ENCODE measurements at regions not wholly inside any gene's neighbourhood (a gene's known extent, or its start where the extent isn't known, plus 50 kb on each side); places are given as distances from the start of the nearest gene placed in this dataset.

- DNase-seq (ENCODE audit: low read depth in 2 of 2) = no peak
These were observed 229.8 kb upstream of the ADAMTS5 start for GRCh38 chr21:27196651-27197050.

GRCh38 chr21:27192281-27192949, 225.5 kb upstream of the ADAMTS5 start:
- DNase-seq (ENCODE audit: low read depth in 2 of 2) = no peak

- DNase-seq (ENCODE audit: low read depth in 2 of 2) = no peak
These were observed 223.7 kb upstream of the ADAMTS5 start for GRCh38 chr21:27190601-27191000.

- DNase-seq (ENCODE audit: low read depth in 2 of 2) = no peak
These were observed 223.0 kb upstream of the ADAMTS5 start for GRCh38 chr21:27189870-27190269.

GRCh38 chr21:27173053-27173452, 206.2 kb upstream of the ADAMTS5 start:
- DNase-seq (ENCODE audit: low read depth in 2 of 2) = no peak

- DNase-seq (ENCODE audit: low read depth in 2 of 2) = no peak
These were observed 204.8 kb upstream of the ADAMTS5 start for GRCh38 chr21:27171707-27172106.

- no peak for DNase-seq (ENCODE audit: low read depth in 2 of 2)
These were observed 201.2 kb upstream of the ADAMTS5 start for GRCh38 chr21:27168084-27168483.

- DNase-seq (ENCODE audit: low read depth in 2 of 2) = no peak
These were observed 197.6 kb upstream of the ADAMTS5 start for GRCh38 chr21:27164208-27165177.

- DNase-seq (ENCODE audit: low read depth in 2 of 2) = no peak
These were observed 192.1 kb upstream of the ADAMTS5 start for GRCh38 chr21:27158967-27159366.

GRCh38 chr21:27157097-27157496, 190.2 kb upstream of the ADAMTS5 start:
- no peak for DNase-seq (ENCODE audit: low read depth in 2 of 2)

- no peak for DNase-seq (ENCODE audit: low read depth in 2 of 2)
These were observed 189.8 kb upstream of the ADAMTS5 start for GRCh38 chr21:27156666-27157065.

GRCh38 chr21:27155130-27155500, 188.2 kb upstream of the ADAMTS5 start:
- DNase-seq (ENCODE audit: low read depth in 2 of 2) = no peak

GRCh38 chr21:27154451-27155129, 187.7 kb upstream of the ADAMTS5 start:
- DNase-seq (ENCODE audit: low read depth in 2 of 2) = no peak

GRCh38 chr21:27152996-27153395, 186.1 kb upstream of the ADAMTS5 start:
- no peak for DNase-seq (ENCODE audit: low read depth in 2 of 2)

GRCh38 chr21:27149034-27149433, 182.1 kb upstream of the ADAMTS5 start:
- DNase-seq (ENCODE audit: low read depth in 2 of 2) = no peak

GRCh38 chr21:27146268-27146667, 179.4 kb upstream of the ADAMTS5 start:
- no peak for DNase-seq (ENCODE audit: low read depth in 2 of 2)

GRCh38 chr21:27145134-27145798, 178.4 kb upstream of the ADAMTS5 start:
- DNase-seq (ENCODE audit: low read depth in 2 of 2) = no peak

GRCh38 chr21:27143476-27143875, 176.6 kb upstream of the ADAMTS5 start:
- no peak for DNase-seq (ENCODE audit: low read depth in 2 of 2)

- no peak for DNase-seq (ENCODE audit: low read depth in 2 of 2)
These were observed 172.6 kb upstream of the ADAMTS5 start for GRCh38 chr21:27139526-27139925.

GRCh38 chr21:27134516-27134915, 167.6 kb upstream of the ADAMTS5 start:
- DNase-seq (ENCODE audit: low read depth in 2 of 2) = no peak

GRCh38 chr21:27132266-27132665, 165.4 kb upstream of the ADAMTS5 start:
- no peak for DNase-seq (ENCODE audit: low read depth in 2 of 2)

- DNase-seq (ENCODE audit: low read depth in 2 of 2) = no peak
These were observed 163.3 kb upstream of the ADAMTS5 start for GRCh38 chr21:27130154-27130553.

Measured in stimulated activated CD4-positive, alpha-beta T cell treated with anti-CD3 and anti-CD28 coated beads, Interleukin-1b, Interleukin-23, amount 100 ng/mL, for 1 hour (primary cell).